IPS-20b (cell line): ENCODE measurements at regions not wholly inside any gene's neighbourhood (a gene's known extent, or its start where the extent isn't known, plus 50 kb on each side); places are given as distances from the start of the nearest gene placed in this dataset.
"Not testable (repeated sequence)": the region's sequence is repeated elsewhere in the genome, so short reads cannot be mapped to it uniquely, and the experiment has no call there.

Experiments used
- H3K27ac ChIP-seq: one replicate; pipeline ENCODE4 v1.5.1; 2013; ENCODE audit warnings: low read length
- H3K27me3 ChIP-seq: 2 replicates; pipeline ENCODE4 v1.6.1; 2013; ENCODE audit warnings: mild to moderate bottlenecking, low read length, inconsistent platforms; ENCODE audit not compliant: insufficient read depth
- H3K36me3 ChIP-seq: 2 replicates; pipeline ENCODE4 v1.6.1; 2013; ENCODE audit warnings: low read depth, mild to moderate bottlenecking, inconsistent platforms, low read length, moderate library complexity; ENCODE audit not compliant: insufficient read depth
- H3K4me1 ChIP-seq: 2 replicates; pipeline ENCODE4 v1.6.1; 2013; ENCODE audit warnings: mild to moderate bottlenecking, control low read depth, inconsistent platforms, low read length, moderate library complexity; ENCODE audit not compliant: insufficient read depth
- H3K4me3 ChIP-seq: 2 replicates; pipeline ENCODE4 v1.5.1; 2013; ENCODE audit warnings: mild to moderate bottlenecking, low read length, inconsistent platforms
- H3K9ac ChIP-seq: 2 replicates; pipeline ENCODE4 v1.6.1; 2013; ENCODE audit warnings: low read depth, mild to moderate bottlenecking, inconsistent platforms, low read length, moderate library complexity
- H3K9me3 ChIP-seq: 2 replicates; pipeline ENCODE4 v1.6.1; 2013; ENCODE audit warnings: mild to moderate bottlenecking, low read depth, low read length, inconsistent platforms; ENCODE audit not compliant: insufficient read depth

DNA sequence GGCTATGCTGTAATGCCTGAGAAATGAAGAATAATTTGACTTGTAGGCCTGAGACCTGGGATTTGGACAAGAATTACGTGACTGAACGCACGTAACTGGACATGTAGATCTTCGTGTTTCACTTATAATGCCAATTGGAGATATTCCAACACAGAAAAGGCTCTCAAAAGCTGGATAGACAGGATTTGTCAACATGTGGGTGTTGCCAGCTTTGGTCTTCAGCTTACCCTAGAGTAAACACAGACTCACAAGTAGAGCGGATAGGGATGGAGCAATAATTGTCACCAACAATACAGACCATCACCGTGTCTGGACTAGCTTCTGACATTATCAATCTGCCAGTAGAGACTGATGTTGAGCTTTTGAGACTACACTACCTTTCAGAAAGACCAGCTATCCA is 1511.0 kb upstream of the ADGRL3 start:
- Histone ChIP-seq H3K4me3 (no peak overlapping the region), H3K27me3 (no peaks in the 10 kb centered on the region), H3K9ac (no peak overlapping the region), H3K4me1 (no peaks in the 10 kb centered on the region), H3K36me3 (no peaks in the 10 kb centered on the region), H3K9me3 (no peaks in the 10 kb centered on the region), H3K27ac (no peak overlapping the region)

DNA sequence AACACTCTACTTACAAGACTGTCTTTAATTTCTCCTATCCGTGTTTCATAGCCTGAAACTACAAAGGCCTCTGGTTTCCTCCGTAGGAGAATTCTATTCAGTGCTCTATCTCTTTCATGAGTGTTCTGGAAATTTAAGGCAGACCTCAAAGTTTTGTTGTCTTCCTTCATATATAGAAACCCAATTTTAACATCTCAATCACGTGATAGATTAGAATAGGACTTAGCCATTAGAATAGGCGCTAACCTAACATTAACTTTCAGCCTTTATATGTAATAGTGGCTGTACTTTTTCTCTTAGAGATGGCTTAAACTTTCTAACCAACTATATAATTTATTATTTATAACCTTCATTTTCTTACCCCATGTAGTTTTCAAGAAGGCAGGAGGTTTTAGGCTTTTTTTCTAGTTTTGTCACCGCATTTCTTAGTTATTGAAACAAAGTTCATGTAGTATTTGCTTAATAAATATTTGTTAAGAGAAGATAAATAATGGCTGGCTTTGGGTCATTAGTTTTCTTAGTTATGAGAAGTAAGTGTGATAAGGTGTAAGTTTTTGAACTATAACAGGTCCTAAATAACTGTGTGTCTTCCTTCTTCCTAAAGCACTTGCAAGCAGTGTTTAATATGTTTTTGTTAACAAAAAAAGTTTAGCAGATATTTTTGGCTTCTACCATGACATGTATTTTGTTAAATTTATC is 1504.6 kb upstream of the ADGRL3 start:
- Histone ChIP-seq H3K4me3 (no peak overlapping the region), H3K27me3 (no peaks in the 10 kb centered on the region), H3K27ac (no peak overlapping the region), H3K36me3 (no peaks in the 10 kb centered on the region), H3K9ac (no peak overlapping the region), H3K9me3 (no peaks in the 10 kb centered on the region), H3K4me1 (no peaks in the 10 kb centered on the region)

DNA sequence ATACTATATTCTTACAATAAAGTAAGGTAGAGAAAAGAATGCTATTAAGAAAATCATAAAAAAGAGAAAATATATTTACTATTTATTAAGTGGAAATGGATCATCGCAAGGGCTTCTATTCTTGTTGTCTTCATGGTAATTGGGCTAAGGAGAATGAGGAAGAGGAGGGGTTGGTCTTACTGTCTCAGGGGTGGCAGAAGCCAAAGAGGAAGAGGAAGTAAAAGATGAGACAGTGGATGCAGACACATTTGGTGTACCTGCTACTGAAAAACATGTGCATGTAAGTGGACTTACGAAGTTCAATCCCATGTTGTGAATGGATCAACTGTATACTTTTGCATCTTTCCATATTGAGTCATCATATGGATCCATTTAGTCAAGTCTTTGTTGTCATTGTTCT is 1502.1 kb upstream of the ADGRL3 start:
- no peaks in the 10 kb centered on the region for H3K27me3 ChIP-seq
- no peak overlapping the region for H3K27ac ChIP-seq
- H3K4me1 ChIP-seq, result no peaks in the 10 kb centered on the region
- no peak overlapping the region for H3K9ac ChIP-seq
- no peaks in the 10 kb centered on the region for H3K36me3 ChIP-seq
- H3K9me3 ChIP-seq, result no peaks in the 10 kb centered on the region
- H3K4me3 ChIP-seq, result no peak overlapping the region

DNA sequence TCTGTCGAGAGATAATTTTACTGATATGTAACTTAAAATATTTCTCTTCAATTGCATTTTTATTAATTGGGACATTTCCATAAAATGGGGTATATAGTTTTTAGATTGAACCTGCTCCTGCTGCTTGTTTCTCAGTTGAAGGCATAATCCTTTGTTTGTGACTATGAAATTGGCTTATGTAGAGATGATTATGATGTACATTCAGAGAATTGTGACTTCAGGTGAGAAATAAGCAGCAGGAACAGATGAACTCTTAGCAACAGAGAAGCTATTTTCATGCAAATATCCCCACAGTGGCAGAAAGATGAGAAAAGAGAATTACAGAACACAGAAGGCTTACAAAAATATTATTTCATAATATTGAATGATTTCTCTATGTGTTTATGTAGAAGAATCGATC is 1499.5 kb upstream of the ADGRL3 start:
- H3K27me3 ChIP-seq, result no peaks in the 10 kb centered on the region
- H3K9ac ChIP-seq, result no peak overlapping the region
- H3K4me3 ChIP-seq, result no peak overlapping the region
- no peaks in the 10 kb centered on the region for H3K36me3 ChIP-seq
- no peak overlapping the region for H3K27ac ChIP-seq
- H3K9me3 ChIP-seq, result no peaks in the 10 kb centered on the region
- no peaks in the 10 kb centered on the region for H3K4me1 ChIP-seq

DNA sequence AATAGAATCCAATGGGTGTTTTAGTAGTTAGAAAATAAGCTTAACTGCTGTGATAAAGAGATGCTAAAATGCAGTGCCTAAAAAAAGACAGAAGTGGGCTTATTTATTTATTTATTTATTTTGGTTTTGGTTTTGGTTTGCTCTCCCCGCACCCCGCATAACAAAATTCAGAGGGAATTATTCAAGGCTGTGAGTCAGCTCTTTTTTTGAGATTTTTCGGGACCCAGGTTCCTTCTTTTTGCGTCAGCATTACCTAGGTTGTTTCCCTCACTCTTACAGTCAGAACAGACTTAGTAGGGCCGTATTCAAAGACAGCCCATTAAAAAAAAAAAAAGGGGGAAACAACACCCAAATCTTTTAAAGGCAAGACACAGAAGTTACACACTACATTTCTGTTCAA is 1495.5 kb upstream of the ADGRL3 start:
- Histone ChIP-seq H3K9ac (no peak overlapping the region), H3K4me3 (no peak overlapping the region), H3K27ac (no peak overlapping the region), H3K27me3 (no peaks in the 10 kb centered on the region), H3K36me3 (no peaks in the 10 kb centered on the region), H3K4me1 (no peaks in the 10 kb centered on the region), H3K9me3 (no peaks in the 10 kb centered on the region)

DNA sequence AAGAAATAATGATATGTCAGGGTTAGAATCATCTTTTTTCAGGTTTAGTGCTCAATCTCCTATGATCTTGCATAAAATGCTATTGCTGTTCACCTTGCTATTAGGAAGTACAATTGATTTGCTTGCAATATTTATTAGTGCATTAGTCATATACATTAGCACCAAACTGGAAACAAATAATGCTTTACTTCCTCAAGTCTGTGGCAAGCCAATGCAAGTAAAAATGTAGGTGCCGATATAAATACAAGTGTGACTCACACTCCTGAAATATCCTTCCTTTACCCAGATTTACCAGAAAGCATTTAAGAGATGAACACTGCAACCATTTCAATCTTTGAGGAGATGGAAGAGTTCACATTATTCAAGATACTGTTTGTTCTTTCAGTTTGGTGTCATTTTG is 1487.7 kb upstream of the ADGRL3 start:
- no peak overlapping the region for H3K27ac ChIP-seq
- no peaks in the 10 kb centered on the region for H3K27me3 ChIP-seq
- no peak overlapping the region for H3K9ac ChIP-seq
- H3K36me3 ChIP-seq, result no peaks in the 10 kb centered on the region
- no peaks in the 10 kb centered on the region for H3K9me3 ChIP-seq
- no peaks in the 10 kb centered on the region for H3K4me1 ChIP-seq
- no peak overlapping the region for H3K4me3 ChIP-seq

DNA sequence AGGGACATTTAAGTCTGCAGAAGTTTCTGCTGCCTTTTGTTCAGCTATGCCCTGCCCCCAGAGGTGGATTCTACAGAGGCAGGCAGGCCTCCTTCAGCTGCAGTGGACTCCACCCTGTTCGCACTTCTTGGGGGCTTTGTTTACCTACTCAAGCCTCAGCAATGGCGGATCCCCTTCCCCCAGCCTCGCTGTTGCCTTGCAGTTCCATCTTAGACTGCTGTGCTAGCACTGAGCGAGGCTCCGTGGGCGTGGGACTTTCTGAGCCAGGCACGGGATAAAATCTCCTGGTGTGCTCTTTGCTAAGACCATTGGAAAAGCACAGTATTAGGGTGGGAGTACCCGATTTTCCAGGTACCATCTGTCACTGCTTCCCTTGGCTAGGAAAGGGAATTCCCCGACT is 1475.8 kb upstream of the ADGRL3 start:
- not testable (repeated sequence) for H3K27ac ChIP-seq, H3K27me3 ChIP-seq, H3K4me3 ChIP-seq

DNA sequence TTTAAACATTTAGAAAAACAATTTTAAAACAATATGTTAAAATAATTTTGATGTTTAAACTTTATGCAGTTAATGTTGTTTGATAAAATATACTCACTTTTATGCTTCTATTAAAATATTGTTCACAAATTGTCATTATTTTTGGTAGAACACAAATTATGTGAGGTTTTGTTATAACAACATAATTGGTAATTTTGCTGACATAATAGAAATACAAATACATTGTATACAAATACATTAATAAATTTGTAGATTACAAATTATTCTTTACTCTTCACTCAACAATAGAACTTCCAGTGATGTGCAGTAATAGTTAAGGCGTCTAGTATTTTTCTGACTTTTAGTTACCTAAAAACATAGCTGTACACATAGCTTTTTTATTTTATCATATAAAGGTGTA is 1472.4 kb upstream of the ADGRL3 start:
- no peak overlapping the region for H3K27ac ChIP-seq
- H3K9ac ChIP-seq, result no peak overlapping the region
- H3K4me1 ChIP-seq, result no peaks in the 10 kb centered on the region
- H3K9me3 ChIP-seq, result peaks cover 6% of the 10 kb centered on the region; the same call in 1 of the 2 replicates
- no peak overlapping the region for H3K4me3 ChIP-seq
- H3K36me3 ChIP-seq, result no peaks in the 10 kb centered on the region
- no peaks in the 10 kb centered on the region for H3K27me3 ChIP-seq

More for the DNA sequence above, 1475.8 kb upstream of the ADGRL3 start:
- not testable (repeated sequence) for H3K4me1 ChIP-seq, H3K9me3 ChIP-seq, H3K36me3 ChIP-seq, H3K9ac ChIP-seq

DNA sequence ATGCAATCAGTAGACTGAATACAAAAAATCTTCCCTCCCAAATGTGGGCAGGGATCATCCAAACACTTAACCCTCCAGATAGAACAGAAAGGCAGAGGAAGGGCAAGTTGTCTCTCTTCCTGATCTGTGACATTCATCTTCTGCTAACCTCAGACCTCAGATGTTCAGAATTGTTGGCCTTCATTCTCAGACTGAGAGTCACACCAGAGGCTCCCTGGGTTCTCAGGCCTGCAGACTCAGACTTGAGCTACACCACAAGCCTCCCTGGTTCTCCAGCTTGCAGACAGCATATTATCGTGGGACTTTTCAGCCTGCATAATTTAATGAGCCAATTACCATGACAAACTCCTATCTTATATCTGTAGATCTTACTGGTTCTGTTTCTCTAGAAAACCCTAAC is 1471.6 kb upstream of the ADGRL3 start:
- H3K4me1 ChIP-seq, result no peaks in the 10 kb centered on the region
- H3K4me3 ChIP-seq, result no peak overlapping the region
- no peak overlapping the region for H3K9ac ChIP-seq
- no peaks in the 10 kb centered on the region for H3K36me3 ChIP-seq
- no peaks in the 10 kb centered on the region for H3K27me3 ChIP-seq
- peaks cover 6% of the 10 kb centered on the region; the same call in 1 of the 2 replicates for H3K9me3 ChIP-seq
- H3K27ac ChIP-seq, result no peak overlapping the region

DNA sequence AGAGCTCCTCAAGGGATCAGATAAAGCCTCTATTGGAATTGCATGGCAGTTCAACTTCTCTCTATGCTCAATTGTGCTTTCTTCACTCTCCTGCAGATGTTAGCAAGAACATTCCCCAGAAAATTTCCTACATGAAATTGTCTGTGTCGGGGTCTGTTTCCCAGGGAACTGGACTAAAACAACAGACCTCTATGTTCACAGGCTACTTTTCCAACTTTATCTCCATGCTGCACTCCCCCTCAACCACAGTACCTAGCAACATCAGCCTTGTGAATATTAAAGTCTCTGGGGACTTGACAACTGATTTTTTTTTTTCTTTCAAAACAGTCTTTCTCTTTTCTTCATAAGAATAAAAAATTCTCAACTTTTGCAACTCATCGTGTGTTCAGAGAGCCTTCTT is 1470.8 kb upstream of the ADGRL3 start:
- no peak overlapping the region for H3K4me3 ChIP-seq
- no peaks in the 10 kb centered on the region for H3K36me3 ChIP-seq
- no peaks in the 10 kb centered on the region for H3K4me1 ChIP-seq
- H3K27ac ChIP-seq, result no peak overlapping the region
- H3K27me3 ChIP-seq, result no peaks in the 10 kb centered on the region
- H3K9ac ChIP-seq, result no peak overlapping the region
- H3K9me3 ChIP-seq, result peaks cover 5% of the 10 kb centered on the region; the same call in 1 of the 2 replicates

DNA sequence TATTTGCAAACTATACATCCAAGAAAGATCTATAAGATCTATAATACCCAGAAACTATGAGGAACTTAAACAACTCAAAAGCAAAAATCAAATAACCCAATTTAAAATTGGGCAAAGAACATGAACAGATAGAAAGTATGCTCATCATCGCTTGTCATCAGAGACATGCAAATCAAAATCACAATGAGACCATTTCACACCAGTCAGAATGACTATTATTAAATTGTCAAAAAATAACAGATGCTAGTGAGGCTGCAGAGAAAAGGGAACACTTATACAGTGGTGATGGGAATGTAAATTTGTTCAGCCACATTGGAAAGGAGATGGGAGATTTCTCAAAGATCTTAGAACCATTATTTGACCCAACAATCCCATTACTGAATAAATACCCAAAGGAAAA is 1451.7 kb upstream of the ADGRL3 start:
- Histone ChIP-seq H3K9ac (no peak overlapping the region), H3K4me3 (no peak overlapping the region), H3K9me3 (no peaks in the 10 kb centered on the region), H3K4me1 (no peaks in the 10 kb centered on the region), H3K27me3 (no peaks in the 10 kb centered on the region), H3K27ac (no peak overlapping the region), H3K36me3 (no peaks in the 10 kb centered on the region)

DNA sequence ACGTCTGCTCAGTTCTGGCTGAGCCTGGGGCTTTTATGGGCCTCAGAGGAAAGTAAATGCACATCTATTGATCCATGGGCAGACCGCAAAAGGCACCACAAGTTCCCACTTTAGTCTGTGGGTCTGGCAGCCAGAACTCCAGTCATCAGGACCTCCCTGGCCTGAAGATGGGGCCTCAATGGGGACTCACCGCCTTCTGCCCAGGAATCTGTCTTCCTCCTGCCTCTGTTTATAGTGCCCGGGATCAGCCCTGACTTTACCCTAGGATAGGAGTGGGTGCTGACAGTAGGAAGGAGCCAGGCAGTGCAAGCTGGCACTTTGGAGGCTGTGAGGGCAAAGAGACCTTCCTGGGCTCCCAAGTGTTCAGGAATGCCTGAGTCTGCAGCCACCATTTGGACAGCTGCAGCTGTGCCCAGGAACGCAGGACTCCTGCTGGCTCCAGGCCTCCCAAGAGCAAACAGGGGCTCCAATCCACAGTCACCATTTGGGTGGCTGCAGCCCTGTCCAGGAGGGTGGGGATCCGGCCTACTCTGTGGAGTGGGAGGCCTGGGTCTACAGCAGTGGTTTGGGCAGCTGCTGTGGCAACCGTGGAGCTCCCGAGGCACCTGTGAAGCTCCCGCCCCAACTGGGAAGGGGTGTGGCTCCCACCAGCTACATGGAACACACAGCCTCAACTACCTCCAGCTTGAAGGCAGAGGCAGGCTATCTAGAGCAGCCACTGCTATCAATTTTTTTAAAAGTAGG is 1440.9 kb upstream of the ADGRL3 start:
- no peaks in the 10 kb centered on the region for H3K4me1 ChIP-seq
- H3K4me3 ChIP-seq, result no peak overlapping the region
- no peak overlapping the region for H3K9ac ChIP-seq
- H3K9me3 ChIP-seq, result no peaks in the 10 kb centered on the region
- no peak overlapping the region for H3K27ac ChIP-seq
- no peaks in the 10 kb centered on the region for H3K36me3 ChIP-seq
- no peaks in the 10 kb centered on the region for H3K27me3 ChIP-seq
